ENCODE measurements at regions not wholly inside any gene's neighbourhood (a gene's known extent, or its start where the extent isn't known, plus 50 kb on each side); places are given as distances from the start of the nearest gene placed in this dataset.

- no peak for TF ChIP-seq GATA3 (IDR thresholded peaks at IDR 0.05; ENCODE audit: low read depth, low read length)
- TF ChIP-seq GATA2 (IDR thresholded peaks at IDR 0.05; ENCODE audit: low read depth, low read length), result no peak
Observed at GRCh38 chr10:131031346-131031745, 280.2 kb downstream of the TCERG1L start.

Data from SH-SY5Y (cell line).